T-helper 2 cell treated with Interferon-gamma antibody and Interleukin-4, amounts not matched to agents 5 μg/mL and 100 μg/mL, for 36 hours (primary cell): ENCODE measurements at regions not wholly inside any gene's neighbourhood (a gene's known extent, or its start where the extent isn't known, plus 50 kb on each side); places are given as distances from the start of the nearest gene placed in this dataset.

Source experiments
- DNase-seq: peaks from one replicate; pipeline ENCODE4 v3.0.0; 2021; ENCODE audit warnings: low spot score
- H3K27ac Mint-ChIP-seq: one replicate; pipeline ENCODE4 v1.8.0; 2021; ENCODE audit warnings: mild to moderate bottlenecking, mixed read lengths
- H3K27me3 Mint-ChIP-seq: one replicate; pipeline ENCODE4 v1.8.0; 2021; ENCODE audit warnings: low read depth, mixed read lengths
- H3K36me3 Mint-ChIP-seq: one replicate; pipeline ENCODE4 v1.8.0; 2021; ENCODE audit warnings: low read depth, mixed read lengths
- H3K4me1 Mint-ChIP-seq: one replicate; pipeline ENCODE4 v1.8.0; 2021; ENCODE audit warnings: low read depth, mixed read lengths
- H3K4me3 Mint-ChIP-seq: one replicate; pipeline ENCODE4 v1.8.0; 2022; ENCODE audit warnings: mild to moderate bottlenecking, moderate library complexity, mixed read lengths
- H3K9me3 Mint-ChIP-seq: one replicate; pipeline ENCODE4 v1.8.0; 2021; ENCODE audit warnings: mixed read lengths

DNA sequence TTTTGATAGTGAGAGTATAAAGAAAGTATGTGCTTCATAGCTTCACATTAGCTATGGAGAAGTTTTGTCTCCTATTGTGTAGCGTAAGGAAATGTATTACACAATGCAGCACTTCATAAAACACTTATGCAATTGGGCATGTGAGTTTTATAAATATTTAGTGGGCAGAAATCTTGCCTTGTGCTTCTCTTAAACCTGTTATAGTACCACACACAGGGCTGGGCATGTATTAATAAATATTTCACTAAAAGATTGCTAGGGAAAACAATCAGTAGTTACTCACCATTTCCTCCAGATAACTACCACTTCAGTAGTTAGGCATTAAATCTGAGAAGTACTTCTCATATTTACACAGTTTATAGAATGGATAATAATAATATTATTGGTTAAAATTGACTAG lies 1080.8 kb upstream of the PIK3C3 start:
- Mint-ChIP-seq H3K4me1 (no peaks in the 10 kb centered on the region), H3K9me3 (peaks cover 22% of the 10 kb centered on the region), H3K27me3 (no peaks in the 10 kb centered on the region), H3K27ac (no peak overlapping the region), H3K4me3 (no peak overlapping the region), H3K36me3 (no peaks in the 10 kb centered on the region)
- DNase-seq: no peak

DNA sequence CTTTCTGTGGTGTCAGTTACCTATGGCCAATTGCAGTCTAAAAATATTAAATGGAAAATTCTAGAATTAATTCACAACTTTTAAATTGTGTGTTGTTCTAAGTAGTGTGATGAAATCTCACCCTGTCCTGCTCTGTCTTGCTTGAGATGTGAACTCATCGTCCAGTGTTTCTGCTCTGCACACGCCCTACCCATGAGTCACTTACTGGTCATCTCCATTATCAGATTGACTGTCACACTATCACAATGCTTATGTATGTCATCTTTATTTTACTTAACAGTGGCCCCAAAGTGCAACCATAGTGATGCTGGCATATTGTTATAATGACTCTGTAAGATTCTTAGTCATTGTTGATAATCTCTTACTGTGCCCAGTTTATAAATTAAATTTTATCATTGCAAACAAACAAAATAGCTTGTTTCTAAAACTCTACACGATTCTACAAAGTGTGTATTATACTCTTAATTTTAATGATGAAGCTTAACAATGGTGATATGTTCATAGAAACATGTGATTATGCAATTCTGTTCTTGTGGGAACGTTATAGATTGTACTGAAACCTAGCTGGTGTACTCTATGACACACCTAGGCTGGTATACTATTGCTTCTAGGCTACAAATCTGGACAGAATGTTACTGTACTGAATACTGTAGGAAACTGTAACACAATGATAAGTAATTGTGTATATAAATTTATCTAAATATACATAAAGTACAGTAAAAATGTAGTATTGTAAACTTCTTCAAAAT lies 1086.8 kb upstream of the PIK3C3 start:
- Mint-ChIP-seq H3K27ac (no peak overlapping the region), H3K36me3 (no peaks in the 10 kb centered on the region), H3K4me3 (no peak overlapping the region), H3K27me3 (no peaks in the 10 kb centered on the region), H3K9me3 (peaks cover 15% of the 10 kb centered on the region), H3K4me1 (no peaks in the 10 kb centered on the region)
- no peak for DNase-seq

DNA sequence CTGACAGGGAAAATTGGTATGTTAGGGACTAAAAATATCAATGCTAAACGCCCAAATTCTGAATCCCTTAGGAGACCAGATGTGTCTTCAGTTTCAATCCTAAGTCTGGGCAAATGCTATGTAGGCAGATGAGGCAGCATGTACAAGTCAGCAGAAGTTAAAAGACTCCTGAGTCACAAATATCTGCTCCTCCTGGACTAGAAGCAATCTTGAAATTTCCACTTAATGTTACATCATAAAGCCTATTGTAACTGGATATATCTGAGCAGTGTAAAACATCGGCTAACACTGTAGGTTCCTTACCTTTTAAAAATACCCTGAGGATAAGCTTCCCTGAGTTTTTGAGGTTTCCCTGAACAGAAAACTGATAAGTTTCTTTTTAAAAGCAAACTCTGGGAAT lies 1087.6 kb upstream of the PIK3C3 start:
- Mint-ChIP-seq H3K4me3 (no peak overlapping the region), H3K36me3 (no peaks in the 10 kb centered on the region), H3K4me1 (no peaks in the 10 kb centered on the region), H3K27me3 (no peaks in the 10 kb centered on the region), H3K27ac (no peak overlapping the region), H3K9me3 (peaks cover 18% of the 10 kb centered on the region)
- DNase-seq: no peak

DNA sequence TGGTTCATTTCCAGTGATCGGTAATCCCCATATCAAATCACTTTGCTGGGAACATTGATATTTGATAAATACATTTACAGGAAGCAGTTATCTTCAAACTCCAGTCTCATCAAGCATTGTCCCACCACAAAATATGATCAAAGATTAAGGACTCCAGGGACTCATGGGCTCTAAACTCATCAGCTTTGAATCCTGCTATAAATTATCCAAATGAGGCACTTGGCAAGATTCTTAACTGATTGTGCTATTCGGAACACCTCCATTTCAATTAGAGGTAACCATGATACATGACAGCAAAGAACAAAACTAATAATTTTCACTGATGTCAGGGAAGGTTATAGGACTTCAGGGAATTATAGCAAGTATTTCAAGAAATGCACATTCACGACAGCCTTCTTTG lies 1088.1 kb upstream of the PIK3C3 start:
- no peaks in the 10 kb centered on the region for H3K4me1 Mint-ChIP-seq
- H3K27me3 Mint-ChIP-seq: no peaks in the 10 kb centered on the region
- peaks cover 22% of the 10 kb centered on the region for H3K9me3 Mint-ChIP-seq
- H3K4me3 Mint-ChIP-seq: no peak overlapping the region
- no peak overlapping the region for H3K27ac Mint-ChIP-seq
- H3K36me3 Mint-ChIP-seq: no peaks in the 10 kb centered on the region
- DNase-seq: no peak

DNA sequence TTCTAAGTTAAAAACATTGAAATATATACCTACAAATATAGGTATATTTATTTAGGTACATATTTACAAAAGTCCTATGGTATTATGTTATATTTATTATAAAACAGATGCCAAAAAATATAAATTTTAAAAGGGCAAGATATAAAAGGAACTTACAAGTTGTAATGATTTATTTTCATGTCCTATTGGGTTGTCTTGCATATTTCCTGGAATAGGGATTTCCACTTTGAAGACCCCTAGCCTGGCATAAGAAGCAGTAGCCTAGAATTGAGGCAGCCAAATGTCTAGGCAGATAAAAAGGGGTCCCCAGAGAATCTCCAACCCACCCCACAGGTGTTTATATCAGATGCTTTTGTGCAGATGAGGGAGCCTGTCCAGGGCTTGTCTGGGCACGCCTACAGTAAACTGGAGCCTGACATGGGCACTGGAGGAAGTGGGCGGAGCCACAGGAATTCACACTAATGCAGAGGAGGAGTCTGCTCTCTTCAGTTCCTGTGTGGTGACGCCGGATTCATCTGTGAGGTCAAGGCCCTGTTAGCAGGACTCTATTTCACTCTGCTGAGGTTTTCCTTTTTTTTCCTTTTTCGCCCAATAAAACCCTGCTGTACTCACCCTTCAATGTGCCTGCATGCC lies 1088.9 kb upstream of the PIK3C3 start:
- H3K4me1 Mint-ChIP-seq: no peaks in the 10 kb centered on the region
- H3K27me3 Mint-ChIP-seq: no peaks in the 10 kb centered on the region
- no peak for DNase-seq
- H3K36me3 Mint-ChIP-seq: no peaks in the 10 kb centered on the region
- no peak overlapping the region for H3K27ac Mint-ChIP-seq
- H3K4me3 Mint-ChIP-seq: no peak overlapping the region
- peaks cover 26% of the 10 kb centered on the region for H3K9me3 Mint-ChIP-seq

DNA sequence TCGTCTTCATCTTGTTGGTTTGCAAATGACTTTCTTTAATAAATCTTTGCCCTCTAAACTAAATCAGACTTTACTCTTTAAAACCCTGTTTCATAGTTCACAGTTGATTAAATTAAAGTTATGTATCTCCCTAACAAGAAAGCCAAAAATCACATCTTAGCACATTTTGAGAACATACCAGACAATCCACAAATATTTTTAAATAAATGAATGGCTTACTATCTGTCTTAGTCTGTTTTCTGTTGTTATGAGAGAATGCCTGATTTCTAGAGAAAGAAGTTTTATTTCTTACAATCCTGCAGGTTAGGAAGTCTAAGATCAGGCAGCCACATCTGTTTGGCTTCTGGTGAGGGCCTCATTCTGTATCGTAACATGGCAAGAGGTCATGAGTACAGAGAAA lies 1090.2 kb upstream of the PIK3C3 start:
- Mint-ChIP-seq H3K4me3 (no peak overlapping the region), H3K27me3 (no peaks in the 10 kb centered on the region)

DNA sequence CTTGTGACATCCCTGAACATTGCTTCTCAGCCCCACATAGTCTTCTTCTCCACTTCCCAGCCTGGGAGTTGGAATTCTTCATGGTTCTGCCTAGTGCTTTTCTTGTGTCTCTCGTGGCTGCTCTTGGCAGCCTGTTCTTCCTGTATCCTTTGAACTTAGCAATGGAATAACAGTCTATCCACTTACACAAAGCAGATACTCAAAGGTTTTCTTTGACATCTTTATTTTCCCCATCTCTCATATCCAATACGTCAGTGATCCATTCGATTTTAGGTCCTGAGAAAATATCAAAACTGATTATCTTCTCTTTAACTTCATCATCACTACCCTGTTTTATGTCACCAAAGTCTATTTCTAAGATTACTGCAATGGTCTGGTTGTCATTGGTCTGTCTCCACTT lies 1091.2 kb upstream of the PIK3C3 start:
- Mint-ChIP-seq H3K36me3 (no peaks in the 10 kb centered on the region), H3K4me3 (no peak overlapping the region), H3K9me3 (peaks cover 26% of the 10 kb centered on the region), H3K27ac (no peak overlapping the region), H3K4me1 (no peaks in the 10 kb centered on the region), H3K27me3 (no peaks in the 10 kb centered on the region)
- no peak for DNase-seq

More for the DNA sequence above, 1090.2 kb upstream of the PIK3C3 start:
- no peaks in the 10 kb centered on the region for H3K4me1 Mint-ChIP-seq
- peaks cover 26% of the 10 kb centered on the region for H3K9me3 Mint-ChIP-seq
- H3K36me3 Mint-ChIP-seq: no peaks in the 10 kb centered on the region
- no peak overlapping the region for H3K27ac Mint-ChIP-seq
- no peak for DNase-seq

DNA sequence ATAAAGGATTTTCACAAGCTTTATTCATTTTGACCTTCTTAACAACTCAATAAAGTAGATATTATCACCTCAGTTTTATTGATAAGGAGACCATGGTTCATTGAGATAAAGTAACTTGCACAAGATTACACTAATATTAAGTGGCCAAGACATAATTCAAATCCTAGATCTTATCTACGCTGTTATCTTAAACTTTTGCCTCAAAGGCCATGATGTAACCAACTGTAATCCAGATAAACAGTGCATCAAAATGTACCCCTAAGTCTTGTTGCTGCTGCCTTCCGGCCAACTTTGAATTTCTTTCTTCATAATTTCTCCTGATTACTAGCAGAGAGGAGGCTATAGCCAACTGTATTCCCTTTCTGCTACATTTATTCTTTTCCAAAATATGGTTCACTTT lies 1094.8 kb upstream of the PIK3C3 start:
- no peak for DNase-seq
- Mint-ChIP-seq H3K27me3 (no peaks in the 10 kb centered on the region), H3K27ac (no peak overlapping the region)

DNA sequence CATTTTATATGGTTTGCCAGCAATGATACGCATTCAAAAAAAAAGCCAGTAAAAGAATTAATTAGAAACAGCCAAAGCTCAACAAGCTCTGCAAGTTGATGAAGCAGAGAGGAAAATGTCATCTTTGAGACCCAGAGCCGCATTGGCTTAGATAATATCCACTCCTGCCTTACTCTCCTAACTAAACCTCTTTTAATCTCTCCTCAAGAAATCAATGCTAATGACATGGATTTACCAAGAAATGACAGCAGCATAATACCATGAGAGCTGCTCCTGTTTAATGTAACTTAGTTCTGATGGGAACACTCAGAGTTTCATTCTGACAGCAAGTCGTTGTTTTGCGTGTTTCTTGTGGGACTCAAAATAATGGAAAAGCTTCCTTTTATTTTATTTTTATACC lies 1099.4 kb upstream of the PIK3C3 start:
- no peaks in the 10 kb centered on the region for H3K4me1 Mint-ChIP-seq
- DNase-seq: no peak
- peaks cover 33% of the 10 kb centered on the region for H3K9me3 Mint-ChIP-seq
- H3K4me3 Mint-ChIP-seq: no peak overlapping the region
- H3K27me3 Mint-ChIP-seq: no peaks in the 10 kb centered on the region
- H3K27ac Mint-ChIP-seq: no peak overlapping the region
- H3K36me3 Mint-ChIP-seq: no peaks in the 10 kb centered on the region

More for the DNA sequence above, 1094.8 kb upstream of the PIK3C3 start:
- H3K4me1 Mint-ChIP-seq: no peaks in the 10 kb centered on the region
- no peak overlapping the region for H3K4me3 Mint-ChIP-seq
- no peaks in the 10 kb centered on the region for H3K36me3 Mint-ChIP-seq
- peaks cover 36% of the 10 kb centered on the region for H3K9me3 Mint-ChIP-seq

DNA sequence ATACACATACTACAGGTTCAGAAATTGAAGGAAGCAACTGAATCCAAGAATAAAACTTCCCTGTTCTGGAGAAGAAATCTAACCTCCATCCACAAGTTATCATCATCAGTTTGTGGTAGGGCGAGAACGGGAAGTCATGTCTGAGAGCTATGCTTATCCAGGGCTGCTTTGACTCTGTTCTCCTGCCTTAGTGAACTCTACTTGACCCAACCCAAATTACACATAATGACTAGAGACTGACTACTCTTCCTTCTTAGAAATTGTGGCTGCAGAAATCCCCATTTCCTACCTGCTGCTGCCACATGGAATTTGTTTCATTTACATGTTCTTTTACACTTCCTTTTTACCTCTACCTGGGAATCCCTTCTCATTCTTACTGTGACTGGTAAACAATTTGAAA lies 1102.6 kb upstream of the PIK3C3 start:
- H3K36me3 Mint-ChIP-seq: no peaks in the 10 kb centered on the region
- DNase-seq: no peak
- no peaks in the 10 kb centered on the region for H3K4me1 Mint-ChIP-seq
- H3K27ac Mint-ChIP-seq: no peak overlapping the region
- H3K4me3 Mint-ChIP-seq: no peak overlapping the region
- peaks cover 38% of the 10 kb centered on the region for H3K9me3 Mint-ChIP-seq
- no peaks in the 10 kb centered on the region for H3K27me3 Mint-ChIP-seq

DNA sequence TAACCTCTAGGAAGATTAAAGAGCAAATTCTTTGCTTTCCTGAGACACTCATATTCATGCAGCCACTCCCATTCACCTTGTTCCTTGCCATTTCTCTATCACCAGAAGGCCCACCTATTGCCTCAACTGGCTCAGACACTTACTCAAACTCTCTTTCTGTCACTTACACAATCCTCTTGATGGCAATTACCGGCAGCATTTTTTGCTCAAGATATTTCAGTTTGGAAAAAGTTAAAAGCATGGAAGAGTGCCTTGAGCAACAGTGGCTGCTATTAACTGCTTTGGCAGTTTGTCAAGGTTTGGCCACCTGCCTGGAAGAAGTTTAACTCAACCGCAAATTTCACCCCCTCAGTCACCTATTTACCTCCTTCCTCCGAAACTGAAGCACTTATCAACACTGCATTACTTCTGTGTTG lies 1104.0 kb upstream of the PIK3C3 start:
- Mint-ChIP-seq H3K9me3 (peaks cover 30% of the 10 kb centered on the region), H3K27me3 (no peaks in the 10 kb centered on the region), H3K4me1 (no peaks in the 10 kb centered on the region), H3K36me3 (no peaks in the 10 kb centered on the region), H3K4me3 (no peak overlapping the region), H3K27ac (no peak overlapping the region)
- no peak for DNase-seq

DNA sequence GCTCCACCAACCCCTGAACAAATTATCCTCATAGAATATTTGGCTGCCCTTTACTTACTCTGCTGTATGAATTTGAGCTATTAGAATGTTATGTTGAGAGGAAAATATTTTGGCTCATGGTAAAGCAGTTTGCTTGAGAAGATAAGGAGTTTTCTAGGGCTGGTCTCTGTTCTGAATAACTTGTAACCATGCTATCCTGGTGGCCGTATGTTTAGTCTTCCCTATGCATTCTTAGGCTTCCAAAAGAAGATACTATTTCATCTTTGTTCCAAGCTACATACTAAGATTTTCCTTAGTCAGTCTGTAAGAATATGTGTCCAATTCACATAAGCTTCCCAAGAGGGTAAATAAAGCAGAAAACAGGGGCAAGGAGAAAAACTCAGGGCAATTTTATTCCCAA lies 1105.1 kb upstream of the PIK3C3 start:
- DNase-seq: no peak
- peaks cover 23% of the 10 kb centered on the region for H3K9me3 Mint-ChIP-seq

DNA sequence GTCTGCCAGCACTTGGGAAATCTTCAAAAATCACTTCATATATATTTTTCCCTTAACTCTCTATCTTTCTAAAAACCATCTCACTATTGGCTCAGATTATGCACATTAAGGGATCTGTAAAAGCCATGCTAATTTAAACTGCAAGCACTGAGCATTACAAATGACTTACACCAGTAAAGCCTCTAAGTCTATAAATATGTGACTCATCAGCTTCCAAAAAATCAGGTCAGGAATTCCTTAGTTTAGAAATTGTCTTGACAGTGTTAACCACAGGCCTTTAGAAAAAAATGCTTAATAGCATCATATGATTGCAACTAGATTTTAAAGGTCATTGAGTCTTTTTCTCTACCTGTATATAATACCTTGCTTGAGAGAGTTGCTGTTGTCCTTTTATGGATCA lies 1113.6 kb upstream of the PIK3C3 start:
- Mint-ChIP-seq H3K27ac (no peak overlapping the region), H3K4me1 (no peaks in the 10 kb centered on the region), H3K4me3 (no peak overlapping the region), H3K36me3 (no peaks in the 10 kb centered on the region), H3K27me3 (no peaks in the 10 kb centered on the region), H3K9me3 (peaks cover 49% of the 10 kb centered on the region)
- no peak for DNase-seq

More for the DNA sequence above, 1105.1 kb upstream of the PIK3C3 start:
- Mint-ChIP-seq H3K4me3 (no peak overlapping the region), H3K27ac (no peak overlapping the region), H3K27me3 (no peaks in the 10 kb centered on the region), H3K36me3 (no peaks in the 10 kb centered on the region), H3K4me1 (no peaks in the 10 kb centered on the region)

DNA sequence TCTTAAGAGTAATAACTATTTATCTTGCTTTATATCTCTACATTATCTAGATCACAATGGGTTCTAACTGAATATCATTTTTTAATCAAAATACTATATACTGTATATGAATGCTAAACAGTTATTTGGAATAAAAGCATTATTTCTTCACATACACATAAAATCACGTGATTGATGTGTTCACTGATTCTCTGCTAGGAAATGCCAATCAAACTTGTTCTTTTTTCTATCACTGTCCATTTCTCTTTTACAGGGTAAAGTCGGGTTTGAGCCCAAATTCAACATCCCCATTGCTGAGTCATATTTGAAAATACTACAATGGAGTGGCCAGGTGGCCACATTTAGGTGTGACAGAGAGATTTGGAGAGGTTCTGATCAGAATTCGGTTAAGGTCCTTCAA lies 1114.0 kb upstream of the PIK3C3 start:
- Mint-ChIP-seq H3K4me3 (no peak overlapping the region), H3K9me3 (peaks cover 49% of the 10 kb centered on the region), H3K4me1 (no peaks in the 10 kb centered on the region), H3K36me3 (no peaks in the 10 kb centered on the region), H3K27me3 (no peaks in the 10 kb centered on the region), H3K27ac (no peak overlapping the region)
- DNase-seq: no peak

DNA sequence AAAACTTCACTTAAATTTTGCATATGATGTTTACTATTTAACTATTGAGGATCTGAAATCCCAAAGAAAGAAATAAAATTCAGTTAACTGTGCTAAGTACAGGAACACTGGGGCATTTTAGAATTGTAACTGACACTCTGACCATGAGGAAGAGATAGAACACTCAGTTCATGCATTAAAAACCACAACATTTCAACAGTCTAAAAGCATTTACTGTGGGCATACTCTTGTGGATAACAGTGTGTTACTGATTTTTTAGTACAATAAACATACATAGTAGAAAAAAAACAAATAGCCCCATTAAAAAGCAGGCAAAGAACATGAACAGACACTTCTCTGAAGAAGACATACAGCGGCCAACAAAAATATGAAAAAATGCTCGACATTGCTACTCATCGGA lies 1122.7 kb upstream of the PIK3C3 start:
- no peaks in the 10 kb centered on the region for H3K27me3 Mint-ChIP-seq
- H3K4me3 Mint-ChIP-seq: no peak overlapping the region
- H3K36me3 Mint-ChIP-seq: no peaks in the 10 kb centered on the region
- H3K4me1 Mint-ChIP-seq: no peaks in the 10 kb centered on the region
- peaks cover 16% of the 10 kb centered on the region for H3K9me3 Mint-ChIP-seq
- no peak for DNase-seq
- H3K27ac Mint-ChIP-seq: no peak overlapping the region
